H9 (cell line): ENCODE measurements at regions not wholly inside any gene's neighbourhood (a gene's known extent, or its start where the extent isn't known, plus 50 kb on each side); places are given as distances from the start of the nearest gene placed in this dataset.

Source experiments
- DNase-seq: peaks from one replicate; pipeline ENCODE4 v3.0.0-alpha.2; 2017
- H2AFZ ChIP-seq: one replicate; pipeline ENCODE4 v1.6.1; 2013; ENCODE audit warnings: mild to moderate bottlenecking, low read length, control low read depth, moderate library complexity
- H2AK5ac ChIP-seq: 2 replicates; pipeline ENCODE4 v1.6.1; 2013; ENCODE audit warnings: low read length, control low read depth, mixed read lengths; ENCODE audit not compliant: insufficient read length
- H2BK120ac ChIP-seq: one replicate; pipeline ENCODE4 v1.6.1; 2013; ENCODE audit warnings: low read depth, mild to moderate bottlenecking, low read length, control low read depth, inconsistent platforms; ENCODE audit not compliant: poor library complexity, severe bottlenecking
- H2BK12ac ChIP-seq: 2 replicates; pipeline ENCODE4 v1.6.1; 2013; ENCODE audit warnings: low read length, control low read depth, mixed read lengths, low read depth; ENCODE audit not compliant: insufficient read length
- H2BK15ac ChIP-seq: 2 replicates; pipeline ENCODE4 v1.6.1; 2013; ENCODE audit warnings: low read depth, low read length, control low read depth
- H2BK20ac ChIP-seq: one replicate; pipeline ENCODE4 v1.6.1; 2013; ENCODE audit warnings: low read depth, mild to moderate bottlenecking, low read length, control low read depth, inconsistent platforms; ENCODE audit not compliant: poor library complexity, severe bottlenecking
- H2BK5ac ChIP-seq: 2 replicates; pipeline ENCODE4 v1.6.1; 2013; ENCODE audit warnings: low read length, control low read depth, mixed read lengths; ENCODE audit not compliant: insufficient read length
- H3K14ac ChIP-seq: 2 replicates; pipeline ENCODE4 v1.6.1; 2013; ENCODE audit warnings: low read length, control low read depth; ENCODE audit not compliant: insufficient read depth
- H3K18ac ChIP-seq: 2 replicates; pipeline ENCODE4 v1.6.1; 2013; ENCODE audit warnings: low read depth, mild to moderate bottlenecking, mixed read lengths, low read length, control low read depth; ENCODE audit not compliant: insufficient read length
- H3K23ac ChIP-seq: 2 replicates; pipeline ENCODE4 v1.6.1; 2013; ENCODE audit warnings: low read length, control low read depth, mixed read lengths, low read depth; ENCODE audit not compliant: insufficient read length
- H3K23me2 ChIP-seq: 2 replicates; pipeline ENCODE4 v1.6.1; 2013; ENCODE audit warnings: low read depth, mild to moderate bottlenecking, mixed read lengths, low read length, control low read depth; ENCODE audit not compliant: insufficient read length, poor library complexity, severe bottlenecking
- H3K27ac ChIP-seq: 2 replicates; pipeline ENCODE4 v1.5.1; 2013; ENCODE audit warnings: low read length, control low read depth, mixed read lengths, low read depth; ENCODE audit not compliant: insufficient read length
- H3K27me3 ChIP-seq: 2 replicates; pipeline ENCODE4 v1.6.1; 2013; ENCODE audit warnings: low read length, control low read depth, inconsistent platforms; ENCODE audit not compliant: insufficient read depth
- H3K4ac ChIP-seq: 2 replicates; pipeline ENCODE4 v1.6.1; 2013; ENCODE audit warnings: low read depth, mild to moderate bottlenecking, control low read depth, inconsistent platforms, low read length, moderate library complexity
- H3K4me1 ChIP-seq: 2 replicates; pipeline ENCODE4 v1.6.1; 2013; ENCODE audit warnings: low read length, control low read depth, inconsistent platforms; ENCODE audit not compliant: insufficient read depth
- H3K4me2 ChIP-seq: 2 replicates; pipeline ENCODE4 v1.6.1; 2013; ENCODE audit warnings: low read length, control low read depth, mixed read lengths; ENCODE audit not compliant: insufficient read length, insufficient read depth
- H3K56ac ChIP-seq: 2 replicates; pipeline ENCODE4 v1.6.1; 2013; ENCODE audit warnings: low read depth, mild to moderate bottlenecking, mixed read lengths, low read length, control low read depth; ENCODE audit not compliant: insufficient read length
- H3K79me1 ChIP-seq: 2 replicates; pipeline ENCODE4 v1.6.1; 2013; ENCODE audit warnings: low read depth, mild to moderate bottlenecking, moderate library complexity, low read length, control low read depth, inconsistent platforms; ENCODE audit not compliant: insufficient read depth, poor library complexity, severe bottlenecking
- H3K79me2 ChIP-seq: 2 replicates; pipeline ENCODE4 v1.6.1; 2013; ENCODE audit warnings: low read length, control low read depth, inconsistent platforms; ENCODE audit not compliant: insufficient read depth
- H3K9ac ChIP-seq: 2 replicates; pipeline ENCODE4 v1.6.1; 2013; ENCODE audit warnings: low read length, control low read depth, mixed read lengths; ENCODE audit not compliant: insufficient read length; ENCODE audit errors: extremely low read depth
- H3K9me3 ChIP-seq: one replicate; pipeline ENCODE4 v1.6.1; 2013; ENCODE audit warnings: low read depth, low read length, inconsistent platforms; ENCODE audit not compliant: control insufficient read depth
- H3T11ph ChIP-seq: one replicate; pipeline ENCODE4 v1.6.1; 2013; ENCODE audit warnings: mild to moderate bottlenecking, low read length, control low read depth, inconsistent platforms
- H4K20me1 ChIP-seq: one replicate; pipeline ENCODE4 v1.6.1; 2013; ENCODE audit not compliant: control insufficient read depth, insufficient read length, insufficient read depth
- H4K5ac ChIP-seq: 2 replicates; pipeline ENCODE4 v1.6.1; 2013; ENCODE audit warnings: low read depth, mild to moderate bottlenecking, mixed read lengths, low read length, control low read depth; ENCODE audit not compliant: insufficient read length
- H4K8ac ChIP-seq: replicated peaks from 2 replicates; pipeline ENCODE4 v1.6.1; 2013; ENCODE audit warnings: low read length, control low read depth, mixed read lengths, low read depth; ENCODE audit not compliant: insufficient read length
- H4K91ac ChIP-seq: 2 replicates; pipeline ENCODE4 v1.6.1; 2013; ENCODE audit warnings: low read depth, mild to moderate bottlenecking, moderate library complexity, mixed read lengths, low read length, control low read depth; ENCODE audit not compliant: insufficient read length
- H3K27ac Mint-ChIP-seq, 3 experiments: 2 replicates in 2 of 3; 3 replicates in 1 of 3; pipeline ENCODE4 v1.8.0; 2020 to 2021; ENCODE audit warnings: mixed read lengths in 3 of 3, mild to moderate bottlenecking in 1 of 3, moderate library complexity in 1 of 3
- H3K27me3 Mint-ChIP-seq: 2 replicates; pipeline ENCODE4 v1.8.0; 2021; ENCODE audit warnings: low read depth, mild to moderate bottlenecking, moderate library complexity, mixed read lengths
- H3K36me3 Mint-ChIP-seq, 3 experiments: 2 replicates in 2 of 3; 3 replicates in 1 of 3; pipeline ENCODE4 v1.8.0; 2020 to 2021; ENCODE audit warnings: low read depth in 3 of 3, mixed read lengths in 3 of 3; ENCODE audit not compliant: insufficient read depth in 1 of 3
- H3K4me1 Mint-ChIP-seq, 2 experiments: 2 replicates each; pipeline ENCODE4 v1.8.0; 2020; ENCODE audit warnings: mixed read lengths in 2 of 2
- H3K4me3 Mint-ChIP-seq, 2 experiments: 2 replicates in 1 of 2; 3 replicates in 1 of 2; pipeline ENCODE4 v1.8.0; 2020 to 2021; ENCODE audit warnings: mild to moderate bottlenecking in 2 of 2, mixed read lengths in 2 of 2, moderate library complexity in 1 of 2
- H3K9me3 Mint-ChIP-seq, 2 experiments: 2 replicates in 1 of 2; 3 replicates in 1 of 2; pipeline ENCODE4 v1.8.0; 2020; ENCODE audit warnings: mild to moderate bottlenecking in 2 of 2, mixed read lengths in 2 of 2, moderate library complexity in 1 of 2
- WGBS: extraction: QIAGEN DNeasy Blood & Tissue Kit; methylation state at CpG from one replicate; pipeline ENCODE4 v1.1.7; 2013; ENCODE audit warnings: missing lambda C conversion rate, low lambda C conversion rate, mixed read lengths; ENCODE audit not compliant: insufficient read length; ENCODE audit errors: extremely low coverage; 5-methylcytosine and 5-hydroxymethylcytosine counted together
- TF ChIP-seq, protein P1 (sequence below): fragments of 200-600 bp; sonication (generic); conservative IDR thresholded peaks from 3 replicates; pipeline ENCODE4 v1.8.0; 2021; ENCODE audit warnings: antibody characterized with exemption, mild to moderate bottlenecking

DNA sequence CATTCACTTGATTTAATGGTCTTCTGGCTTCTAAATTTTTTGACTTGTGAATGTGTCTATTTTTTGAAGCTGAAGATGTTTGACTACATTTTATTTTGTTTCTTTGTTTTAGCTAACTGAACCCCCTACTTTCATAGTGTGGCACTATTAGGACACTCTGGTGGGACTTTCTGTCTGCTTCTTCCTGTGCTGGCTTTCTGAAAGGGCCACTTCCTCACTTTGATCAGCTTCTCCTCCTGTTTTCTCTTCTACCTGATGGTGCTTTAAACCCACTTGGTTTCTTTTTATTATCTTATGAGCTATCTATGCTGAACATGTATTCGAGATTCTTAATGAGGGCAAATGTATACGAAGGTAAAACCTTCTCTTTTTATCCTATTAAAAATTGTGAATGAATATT, 186.1 kb upstream of the CASK start:
- WGBS, result no CpG with 5 or more reads among the region's 2 CpGs
- H2BK15ac ChIP-seq, result no peak overlapping the region
- no peak overlapping the region for H3K56ac ChIP-seq
- H3K14ac ChIP-seq, result no peak overlapping the region
- H3T11ph ChIP-seq, result no peak overlapping the region
- no peak overlapping the region for H2BK5ac ChIP-seq
- no peak overlapping the region for H3K4me2 ChIP-seq
- H3K79me2 ChIP-seq, result no peaks in the 10 kb centered on the region
- H3K27me3 ChIP-seq, result no peaks in the 10 kb centered on the region
- no peak overlapping the region for H4K91ac ChIP-seq
- no peak overlapping the region for H4K5ac ChIP-seq
- H3K23ac ChIP-seq, result no peak overlapping the region
- H4K20me1 ChIP-seq, result no peaks in the 10 kb centered on the region
- no peak overlapping the region for H2AK5ac ChIP-seq
- no peak overlapping the region for H2BK20ac ChIP-seq
- Mint-ChIP-seq H3K4me1 (peaks cover 14 to 16% of the 10 kb centered on the region in 2 experiments), H3K9me3 (peaks cover 46 to 71% of the 10 kb centered on the region in 2 experiments), H3K27me3 (no peaks in the 10 kb centered on the region), H3K4me3 (no peak overlapping the region), H3K36me3 (peaks cover 15 to 21% (median 18%) of the 10 kb centered on the region in 3 experiments), H3K27ac (no peak overlapping the region)
- no peak overlapping the region for H3K27ac ChIP-seq
- no peak overlapping the region for H2BK12ac ChIP-seq
- H2AFZ ChIP-seq, result no peak overlapping the region
- no peak overlapping the region for H3K18ac ChIP-seq
- no peaks in the 10 kb centered on the region for H3K79me1 ChIP-seq
- H3K4ac ChIP-seq, result no peak overlapping the region
- no peaks in the 10 kb centered on the region for H3K23me2 ChIP-seq
- no peak overlapping the region for H2BK120ac ChIP-seq
- TF ChIP-seq, protein P1, sequence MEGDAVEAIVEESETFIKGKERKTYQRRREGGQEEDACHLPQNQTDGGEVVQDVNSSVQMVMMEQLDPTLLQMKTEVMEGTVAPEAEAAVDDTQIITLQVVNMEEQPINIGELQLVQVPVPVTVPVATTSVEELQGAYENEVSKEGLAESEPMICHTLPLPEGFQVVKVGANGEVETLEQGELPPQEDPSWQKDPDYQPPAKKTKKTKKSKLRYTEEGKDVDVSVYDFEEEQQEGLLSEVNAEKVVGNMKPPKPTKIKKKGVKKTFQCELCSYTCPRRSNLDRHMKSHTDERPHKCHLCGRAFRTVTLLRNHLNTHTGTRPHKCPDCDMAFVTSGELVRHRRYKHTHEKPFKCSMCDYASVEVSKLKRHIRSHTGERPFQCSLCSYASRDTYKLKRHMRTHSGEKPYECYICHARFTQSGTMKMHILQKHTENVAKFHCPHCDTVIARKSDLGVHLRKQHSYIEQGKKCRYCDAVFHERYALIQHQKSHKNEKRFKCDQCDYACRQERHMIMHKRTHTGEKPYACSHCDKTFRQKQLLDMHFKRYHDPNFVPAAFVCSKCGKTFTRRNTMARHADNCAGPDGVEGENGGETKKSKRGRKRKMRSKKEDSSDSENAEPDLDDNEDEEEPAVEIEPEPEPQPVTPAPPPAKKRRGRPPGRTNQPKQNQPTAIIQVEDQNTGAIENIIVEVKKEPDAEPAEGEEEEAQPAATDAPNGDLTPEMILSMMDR, result no peak
- DNase-seq, result no peak
- no peaks in the 10 kb centered on the region for H3K9me3 ChIP-seq
- H4K8ac ChIP-seq, result no peak overlapping the region
- no peak overlapping the region for H3K9ac ChIP-seq
- no peaks in the 10 kb centered on the region; the same call in 1 of the 2 replicates for H3K4me1 ChIP-seq
